HG03139 (cell line): ENCODE measurements at regions not wholly inside any gene's neighbourhood (a gene's known extent, or its start where the extent isn't known, plus 50 kb on each side); places are given as distances from the start of the nearest gene placed in this dataset.

Source experiments
- ATAC-seq: cut with Tn5 transposase; IDR thresholded peaks from one replicate; pipeline ENCODE4 v1.9.1; 2021; ENCODE audit not compliant: unreplicated experiment

DNA sequence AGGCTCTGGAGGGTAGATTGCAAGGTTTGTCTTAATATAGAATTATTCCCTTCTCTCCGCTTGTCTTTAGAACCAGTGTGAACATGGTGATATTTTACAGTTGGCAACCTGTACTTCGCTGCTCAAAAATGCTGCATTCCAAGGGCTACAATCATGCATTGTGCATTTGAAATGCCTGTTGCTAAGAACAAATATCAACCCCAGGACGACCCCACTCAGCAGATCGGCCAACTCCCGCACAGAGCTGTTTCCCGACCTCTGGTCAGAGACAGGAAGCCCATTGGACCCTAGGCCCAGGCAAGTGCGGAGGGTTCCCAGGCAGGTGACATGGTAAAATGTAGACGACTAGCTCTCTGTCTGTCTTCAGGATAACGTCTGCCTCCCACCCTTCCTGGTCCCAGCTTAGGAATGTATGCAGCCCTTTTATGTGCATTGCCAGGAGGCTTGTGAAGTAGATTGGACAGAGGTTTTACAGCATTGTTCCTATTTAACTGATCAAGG lies 263.5 kb downstream of the FOXO1 start:
- ATAC-seq = no peak

GRCh38 chr13:40403509-40404241 lies 262.8 kb downstream of the FOXO1 start:
- no peak for ATAC-seq

DNA sequence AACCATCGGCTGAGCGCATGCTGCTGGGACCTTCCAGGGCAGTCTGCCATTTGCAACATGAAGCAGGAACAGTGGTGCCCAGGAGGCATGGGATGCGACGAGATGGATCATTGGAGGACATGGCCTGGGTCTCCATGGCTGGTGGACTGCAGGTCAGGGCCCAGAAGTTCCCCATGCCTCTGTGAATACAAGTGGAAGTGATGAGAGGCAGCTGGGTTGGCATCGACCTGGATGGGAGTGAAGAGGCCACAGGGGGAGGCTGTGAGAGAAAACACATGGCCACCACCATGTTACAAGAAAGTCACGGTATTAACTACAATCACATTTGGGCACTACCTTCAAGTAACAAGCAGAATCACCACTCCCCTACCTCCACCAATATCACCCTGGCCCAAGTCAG lies 262.0 kb downstream of the FOXO1 start:
- no peak for ATAC-seq

DNA sequence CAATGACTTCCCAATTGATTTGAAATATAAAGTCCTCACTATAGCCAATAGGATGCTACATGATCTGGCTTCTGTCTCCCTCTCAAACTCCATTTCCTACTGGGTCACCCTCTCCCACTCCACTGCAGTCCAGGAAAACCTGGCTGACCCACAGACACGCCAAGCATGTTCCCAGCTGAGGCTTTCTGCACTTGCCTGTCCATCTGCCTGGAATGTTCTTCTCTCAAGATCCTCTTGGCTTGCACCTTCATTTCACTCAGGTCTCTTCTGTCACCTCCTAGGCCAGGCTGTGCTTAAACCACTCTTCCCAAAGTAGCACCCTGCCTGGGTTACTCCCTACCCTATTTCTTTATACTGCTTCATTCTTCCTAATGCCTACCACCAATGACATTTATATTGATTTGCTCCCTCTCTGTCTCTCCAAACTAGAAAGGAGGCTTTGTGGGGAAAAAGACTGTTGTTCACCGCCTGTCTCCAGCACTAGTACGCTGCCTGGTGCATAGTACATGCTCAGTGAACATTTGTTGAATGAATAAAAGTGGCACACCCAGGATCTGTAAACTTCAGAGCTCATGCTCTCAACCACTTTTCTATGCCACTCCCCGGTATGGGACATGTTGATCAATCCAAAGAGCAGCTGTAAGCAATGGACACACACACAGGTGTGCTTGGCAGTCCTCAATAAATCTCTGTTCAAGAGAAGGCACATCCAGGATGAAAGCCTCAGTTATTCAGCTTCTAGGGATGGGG lies 261.3 kb downstream of the FOXO1 start:
- ATAC-seq = no peak

- no peak for ATAC-seq
These were observed 259.9 kb downstream of the FOXO1 start for GRCh38 chr13:40406405-40407120.

GRCh38 chr13:40407567-40407966 lies 258.9 kb downstream of the FOXO1 start:
- no peak for ATAC-seq

GRCh38 chr13:40408602-40409001 lies 257.8 kb downstream of the FOXO1 start:
- no peak for ATAC-seq

DNA sequence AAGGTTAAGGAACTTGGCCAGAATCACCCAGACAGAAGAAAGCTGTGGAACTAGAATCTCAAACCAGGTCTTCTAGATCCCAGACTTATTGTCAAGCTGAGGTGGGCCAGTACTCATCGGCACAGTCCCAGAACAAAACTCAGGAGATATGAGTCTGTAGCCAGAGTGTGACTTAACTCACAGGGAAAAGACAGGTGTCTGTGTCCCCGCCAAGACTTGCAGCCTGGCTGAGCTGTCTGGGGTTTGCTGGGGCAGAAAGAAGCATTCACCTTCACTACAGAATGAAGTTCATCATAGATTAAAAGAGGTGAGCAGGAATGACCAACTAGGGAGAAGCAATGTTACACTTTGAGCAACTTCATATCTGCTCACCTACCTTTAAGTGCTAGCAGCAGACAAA lies 257.2 kb downstream of the FOXO1 start:
- no peak for ATAC-seq

DNA sequence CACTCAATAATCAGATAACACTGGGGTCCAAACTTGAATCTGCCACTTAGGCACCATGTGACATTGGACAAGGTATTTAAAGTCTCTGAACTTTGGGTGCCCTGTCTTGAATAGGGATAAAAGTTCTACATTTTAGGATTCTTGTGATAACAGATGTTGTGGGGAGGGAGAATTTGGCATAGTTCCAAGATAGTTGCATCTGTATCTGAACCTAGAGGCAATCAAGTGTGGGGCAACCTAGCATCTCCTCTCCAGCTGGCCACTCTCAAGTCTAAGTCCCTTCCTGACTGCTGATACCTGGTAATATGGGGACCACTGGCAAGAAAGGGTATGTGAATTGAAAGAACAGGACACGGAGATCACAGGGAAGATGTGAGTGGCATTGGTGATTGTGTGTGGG lies 256.1 kb downstream of the FOXO1 start:
- ATAC-seq = no peak

- no peak for ATAC-seq
These were observed 246.2 kb downstream of the FOXO1 start for GRCh38 chr13:40420160-40420740.

DNA sequence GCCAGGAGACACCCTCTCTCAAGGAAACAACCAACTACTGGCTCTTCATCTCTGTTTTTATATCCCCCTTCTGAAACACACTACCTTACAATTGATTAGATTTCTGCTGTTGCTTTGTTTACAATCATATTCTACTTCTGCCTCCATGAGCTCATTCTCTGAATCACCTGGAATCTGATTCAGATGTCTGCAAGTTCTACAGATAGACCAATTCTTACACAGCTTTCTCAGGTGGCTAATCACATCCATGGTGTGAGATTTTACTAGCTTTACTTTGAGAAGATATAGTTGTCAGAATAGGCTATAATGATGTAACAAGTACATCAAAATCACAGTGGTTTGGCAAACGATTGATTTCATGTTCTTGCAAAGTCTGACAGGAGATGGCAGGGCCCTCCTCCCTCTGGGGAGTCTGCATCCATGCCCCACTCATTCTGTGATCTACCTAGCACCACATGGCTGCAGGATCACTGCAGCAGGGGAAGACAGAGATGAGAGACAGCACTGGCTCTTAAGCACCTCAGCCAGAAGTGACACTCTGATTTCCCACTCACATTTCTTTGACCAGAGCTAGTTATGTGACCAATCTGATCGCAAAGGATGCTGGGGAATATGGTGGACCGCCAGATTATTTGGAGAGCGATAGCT lies 243.7 kb downstream of the FOXO1 start:
- no peak for ATAC-seq

DNA sequence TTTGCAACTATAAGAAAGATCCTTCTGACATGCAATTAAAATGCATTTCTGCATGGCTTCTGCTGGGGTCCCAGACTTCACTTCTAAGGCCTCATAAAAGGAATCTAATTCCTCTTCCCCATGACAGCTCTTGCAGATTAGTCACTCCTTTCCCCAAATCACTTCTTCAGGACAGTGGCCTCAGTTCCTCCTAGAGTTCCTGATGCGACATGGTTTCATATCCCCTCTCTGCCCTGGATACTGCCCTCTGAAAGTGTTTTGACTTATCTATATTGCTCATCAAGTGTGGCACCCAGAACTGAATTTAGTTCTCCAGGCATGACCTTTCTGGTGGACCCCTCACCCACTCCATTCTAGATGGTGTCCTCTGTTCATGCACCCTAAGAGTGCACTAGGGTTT lies 238.1 kb downstream of the FOXO1 start:
- ATAC-seq = no peak

GRCh38 chr13:40429706-40430545 lies 236.5 kb downstream of the FOXO1 start:
- ATAC-seq = no peak

GRCh38 chr13:40432018-40432978 lies 234.1 kb downstream of the FOXO1 start:
- peak; percentile 71 for ATAC-seq

GRCh38 chr13:40433001-40433400 lies 233.4 kb downstream of the FOXO1 start:
- no peak for ATAC-seq

GRCh38 chr13:40433577-40433976 lies 232.9 kb downstream of the FOXO1 start:
- no peak for ATAC-seq

DNA sequence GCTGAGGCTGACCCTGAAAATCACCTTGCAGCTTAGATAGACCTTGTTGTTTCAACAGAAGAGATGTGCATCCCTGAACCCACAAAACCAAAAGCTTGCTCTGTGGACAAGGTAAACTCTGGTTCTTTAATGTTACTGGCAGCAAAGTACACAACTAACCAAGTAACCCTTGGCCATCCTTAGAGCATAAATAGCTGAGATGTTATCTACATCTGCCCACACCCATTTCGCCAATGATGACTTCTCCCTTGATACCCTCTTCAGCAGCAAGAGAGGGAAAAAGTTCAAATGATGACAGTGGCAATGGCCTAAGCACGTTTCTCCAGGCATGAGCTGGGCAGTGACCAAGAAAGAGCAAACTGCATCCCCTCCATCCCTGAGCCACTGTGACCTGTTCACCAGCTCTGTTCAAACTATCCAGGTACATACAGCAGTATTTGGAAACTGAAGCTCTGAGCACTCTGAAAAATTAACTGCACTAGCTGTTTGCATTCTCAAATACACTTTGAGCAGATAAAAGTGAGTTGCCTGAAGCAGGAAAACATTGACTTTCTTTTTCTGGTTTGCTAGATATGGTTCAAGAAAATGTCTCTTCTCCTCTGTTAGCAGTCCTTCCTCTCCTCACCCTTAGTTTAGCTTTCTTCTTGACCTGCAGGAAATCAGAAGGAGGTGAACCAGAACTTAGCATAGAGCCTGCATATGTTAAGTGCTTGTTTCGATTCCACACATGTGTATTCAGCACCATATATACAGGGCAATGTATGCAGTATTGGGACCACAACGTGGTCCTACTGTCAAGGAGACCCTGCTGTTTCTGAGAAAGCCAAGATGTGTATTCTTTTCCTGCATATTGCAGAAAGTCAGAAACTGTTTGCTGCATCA lies 231.7 kb downstream of the FOXO1 start:
- no peak for ATAC-seq
